ENCODE measurements at regions not wholly inside any gene's neighbourhood (a gene's known extent, or its start where the extent isn't known, plus 50 kb on each side); places are given as distances from the start of the nearest gene placed in this dataset.

- H3K9me3 ChIP-seq (ENCODE audit: control insufficient read depth, low read length) = no peaks in the 10 kb centered on the region
- no peaks in the 10 kb centered on the region for H3K79me2 ChIP-seq
- H3K27ac ChIP-seq = no peak overlapping the region
- H3K36me3 ChIP-seq (ENCODE audit: control insufficient read depth, insufficient read depth, low read length) = no peaks in the 10 kb centered on the region
- H3K4me2 ChIP-seq (ENCODE audit: low read length) = no peak overlapping the region
- no peak overlapping the region for H3K4me3 ChIP-seq (ENCODE audit: low read depth, low read length)
- no peaks in the 10 kb centered on the region for H3K27me3 ChIP-seq (ENCODE audit: control insufficient read depth, insufficient read depth, low read length)
- no peaks in the 10 kb centered on the region for H3K4me1 ChIP-seq
- TF ChIP-seq, protein P1, sequence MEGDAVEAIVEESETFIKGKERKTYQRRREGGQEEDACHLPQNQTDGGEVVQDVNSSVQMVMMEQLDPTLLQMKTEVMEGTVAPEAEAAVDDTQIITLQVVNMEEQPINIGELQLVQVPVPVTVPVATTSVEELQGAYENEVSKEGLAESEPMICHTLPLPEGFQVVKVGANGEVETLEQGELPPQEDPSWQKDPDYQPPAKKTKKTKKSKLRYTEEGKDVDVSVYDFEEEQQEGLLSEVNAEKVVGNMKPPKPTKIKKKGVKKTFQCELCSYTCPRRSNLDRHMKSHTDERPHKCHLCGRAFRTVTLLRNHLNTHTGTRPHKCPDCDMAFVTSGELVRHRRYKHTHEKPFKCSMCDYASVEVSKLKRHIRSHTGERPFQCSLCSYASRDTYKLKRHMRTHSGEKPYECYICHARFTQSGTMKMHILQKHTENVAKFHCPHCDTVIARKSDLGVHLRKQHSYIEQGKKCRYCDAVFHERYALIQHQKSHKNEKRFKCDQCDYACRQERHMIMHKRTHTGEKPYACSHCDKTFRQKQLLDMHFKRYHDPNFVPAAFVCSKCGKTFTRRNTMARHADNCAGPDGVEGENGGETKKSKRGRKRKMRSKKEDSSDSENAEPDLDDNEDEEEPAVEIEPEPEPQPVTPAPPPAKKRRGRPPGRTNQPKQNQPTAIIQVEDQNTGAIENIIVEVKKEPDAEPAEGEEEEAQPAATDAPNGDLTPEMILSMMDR (IDR thresholded peaks at IDR 0.05) = no peak
- H3K9ac ChIP-seq = no peak overlapping the region
- H2AFZ ChIP-seq = no peak overlapping the region
Observed at GRCh38 chr13:53422415-53422814, 393.8 kb downstream of the OLFM4 start.

DNA sequence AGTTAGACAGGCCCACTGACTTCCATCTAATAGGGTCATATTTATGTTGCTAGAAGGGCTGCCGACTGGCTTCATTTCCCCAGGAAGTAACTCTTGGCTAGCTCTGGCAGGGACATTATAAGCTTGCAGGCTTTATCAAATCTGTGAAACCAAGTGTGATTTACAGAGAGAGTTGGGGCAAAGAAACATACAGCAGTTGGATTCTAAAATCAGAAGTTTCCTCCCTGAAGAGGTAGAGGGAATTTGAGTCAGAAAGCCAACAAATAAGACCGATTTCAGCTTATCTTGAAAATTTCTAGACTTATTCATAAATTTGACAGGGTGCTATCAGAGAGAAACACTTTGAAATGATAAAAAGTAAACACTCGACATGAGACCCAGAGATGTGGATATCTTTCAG is 407.8 kb downstream of the OLFM4 start:
- no peak overlapping the region for H3K4me2 ChIP-seq (ENCODE audit: low read length)
- no peak overlapping the region for H3K9ac ChIP-seq

DNA sequence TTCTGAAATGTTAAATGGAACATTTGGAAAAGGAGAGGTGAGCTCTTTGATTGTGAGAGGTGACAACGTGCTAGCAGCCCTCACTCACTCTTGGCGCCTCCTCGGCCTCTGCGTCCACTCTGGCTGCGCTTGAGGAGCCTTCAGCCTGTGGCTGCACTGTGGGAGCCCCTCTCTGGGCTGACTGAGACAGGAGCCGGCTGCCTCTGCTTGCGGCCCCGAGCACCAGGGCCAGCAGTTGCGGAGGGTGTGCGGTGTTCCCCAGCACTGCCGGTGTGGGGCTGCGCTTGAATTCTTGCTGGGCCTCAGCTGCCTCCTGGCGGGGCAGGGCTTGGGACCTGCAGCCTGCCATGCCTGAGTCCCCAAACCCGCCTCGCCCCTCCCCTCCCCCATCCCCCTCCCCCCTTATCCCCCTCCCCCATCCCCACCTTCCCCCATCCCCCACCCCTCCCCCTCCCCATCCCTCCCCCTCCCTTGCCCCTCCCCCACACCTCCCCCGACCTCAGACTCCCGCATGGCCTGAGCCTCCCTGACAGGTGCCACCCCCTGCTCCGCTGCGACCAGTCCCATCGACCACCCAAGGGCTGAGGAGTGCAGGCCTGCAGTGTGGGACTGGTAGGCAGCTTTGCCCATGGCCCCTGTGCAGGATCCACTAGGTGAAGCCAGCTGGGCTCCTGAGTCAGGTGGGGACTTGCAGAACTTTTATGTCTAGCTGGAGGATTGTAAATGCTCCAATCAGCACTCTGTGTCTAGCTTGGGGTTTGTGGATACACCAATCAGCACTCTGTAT is 411.0 kb downstream of the OLFM4 start:
- Histone ChIP-seq H3K9ac (no peak overlapping the region), H3K79me2 (no peaks in the 10 kb centered on the region)
- TF ChIP-seq, protein P1 (IDR thresholded peaks at IDR 0.05) = no peak

More for the DNA sequence above, 407.8 kb downstream of the OLFM4 start:
- H3K4me3 ChIP-seq (ENCODE audit: low read depth, low read length) = no peak overlapping the region
- no peak overlapping the region for H3K27ac ChIP-seq
- no peak overlapping the region for H2AFZ ChIP-seq
- H3K9me3 ChIP-seq (ENCODE audit: control insufficient read depth, low read length) = no peaks in the 10 kb centered on the region
- no peaks in the 10 kb centered on the region for H3K4me1 ChIP-seq
- TF ChIP-seq, protein P1 (IDR thresholded peaks at IDR 0.05) = no peak
- H3K27me3 ChIP-seq (ENCODE audit: control insufficient read depth, insufficient read depth, low read length) = no peaks in the 10 kb centered on the region
- no peaks in the 10 kb centered on the region for H3K36me3 ChIP-seq (ENCODE audit: control insufficient read depth, insufficient read depth, low read length)
- no peaks in the 10 kb centered on the region for H3K79me2 ChIP-seq

GRCh38 chr13:53442979-53443378 is 414.4 kb downstream of the OLFM4 start:
- no peaks in the 10 kb centered on the region for H3K36me3 ChIP-seq (ENCODE audit: control insufficient read depth, insufficient read depth, low read length)
- no peak overlapping the region for H3K27ac ChIP-seq
- no peak overlapping the region for H3K4me2 ChIP-seq (ENCODE audit: low read length)
- H3K79me2 ChIP-seq = no peaks in the 10 kb centered on the region
- no peak overlapping the region for H2AFZ ChIP-seq
- TF ChIP-seq, protein P1 (IDR thresholded peaks at IDR 0.05) = no peak
- no peaks in the 10 kb centered on the region for H3K27me3 ChIP-seq (ENCODE audit: control insufficient read depth, insufficient read depth, low read length)
- no peak overlapping the region for H3K9ac ChIP-seq
- H3K9me3 ChIP-seq (ENCODE audit: control insufficient read depth, low read length) = no peaks in the 10 kb centered on the region
- no peak overlapping the region for H3K4me3 ChIP-seq (ENCODE audit: low read depth, low read length)
- no peaks in the 10 kb centered on the region for H3K4me1 ChIP-seq

More for the DNA sequence above, 411.0 kb downstream of the OLFM4 start:
- H3K27ac ChIP-seq = no peak overlapping the region
- no peaks in the 10 kb centered on the region for H3K36me3 ChIP-seq (ENCODE audit: control insufficient read depth, insufficient read depth, low read length)
- no peaks in the 10 kb centered on the region for H3K9me3 ChIP-seq (ENCODE audit: control insufficient read depth, low read length)
- no peak overlapping the region for H2AFZ ChIP-seq
- H3K4me1 ChIP-seq = no peaks in the 10 kb centered on the region
- H3K4me3 ChIP-seq (ENCODE audit: low read depth, low read length) = no peak overlapping the region
- no peak overlapping the region for H3K4me2 ChIP-seq (ENCODE audit: low read length)
- no peaks in the 10 kb centered on the region for H3K27me3 ChIP-seq (ENCODE audit: control insufficient read depth, insufficient read depth, low read length)

DNA sequence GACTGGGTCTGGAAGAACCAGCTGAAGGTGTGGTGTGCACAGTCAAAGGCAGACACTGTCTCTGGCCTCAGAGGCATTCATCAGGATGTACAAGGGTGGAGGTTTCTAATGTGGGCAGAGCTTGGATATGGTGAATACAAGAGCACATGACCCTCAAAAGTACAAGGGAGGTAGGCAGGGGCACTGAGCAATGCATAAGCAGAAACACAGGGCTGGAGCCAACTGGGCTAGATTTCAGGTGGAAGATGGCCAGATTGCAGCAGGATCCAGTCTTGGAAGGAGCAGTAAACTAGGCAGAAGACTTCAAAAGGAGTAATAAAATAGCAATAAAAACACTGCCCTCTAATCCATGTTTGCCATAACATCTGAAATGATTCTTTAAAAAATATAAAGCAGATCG is 417.1 kb downstream of the OLFM4 start:
- Histone ChIP-seq H3K36me3 (ENCODE audit: control insufficient read depth, insufficient read depth, low read length) (no peaks in the 10 kb centered on the region), H3K27me3 (ENCODE audit: control insufficient read depth, insufficient read depth, low read length) (no peaks in the 10 kb centered on the region), H3K27ac (no peak overlapping the region), H3K79me2 (no peaks in the 10 kb centered on the region), H3K4me2 (ENCODE audit: low read length) (no peak overlapping the region), H3K4me3 (ENCODE audit: low read depth, low read length) (no peak overlapping the region), H3K9me3 (ENCODE audit: control insufficient read depth, low read length) (no peaks in the 10 kb centered on the region), H3K4me1 (no peaks in the 10 kb centered on the region), H2AFZ (no peak overlapping the region), H3K9ac (no peak overlapping the region)
- TF ChIP-seq, protein P1 (IDR thresholded peaks at IDR 0.05) = no peak
